Aorta (tissue), 5 donors: ENCODE measurements at regions not wholly inside any gene's neighbourhood (a gene's known extent, or its start where the extent isn't known, plus 50 kb on each side); places are given as distances from the start of the nearest gene placed in this dataset.
A peak's percentile ranks its signal among the peaks of the same experiment; 100 is the strongest.

ENCODE experiments used
- ATAC-seq: fragments of 200-7000 bp; cut with Tn5 transposase; one replicate; pipeline ENCODE4 v1.9.1; 2022; ENCODE audit warnings: moderate library complexity; ENCODE audit not compliant: low FRiP score
- DNase-seq, 2 donors: peaks; one replicate each; pipeline ENCODE4 v3.0.0-alpha.2; 2020
- H3K27ac ChIP-seq, 2 donors: one replicate each; pipeline ENCODE4 v1.5.1; 2013; ENCODE audit warnings: low read length in 2 of 2, mild to moderate bottlenecking in 2 of 2, moderate library complexity in 2 of 2, control low read depth in 1 of 2, inconsistent platforms in 1 of 2, low read depth in 1 of 2
- H3K27me3 ChIP-seq, 2 donors: one replicate each; pipeline ENCODE4 v1.6.1; 2013; ENCODE audit warnings: control low read depth in 1 of 2, low read length in 1 of 2, mild to moderate bottlenecking in 1 of 2, moderate library complexity in 1 of 2; ENCODE audit not compliant: insufficient read depth in 2 of 2, control insufficient read depth in 1 of 2
- H3K36me3 ChIP-seq, 2 donors: one replicate each; pipeline ENCODE4 v1.6.1; 2013; ENCODE audit warnings: control low read depth in 1 of 2, low read length in 1 of 2, mild to moderate bottlenecking in 1 of 2; ENCODE audit not compliant: insufficient read depth in 2 of 2, control insufficient read depth in 1 of 2
- H3K4me1 ChIP-seq, 2 donors: one replicate each; pipeline ENCODE4 v1.6.1; 2013; ENCODE audit warnings: low read length in 2 of 2, control low read depth in 1 of 2, mild to moderate bottlenecking in 1 of 2, moderate library complexity in 1 of 2; ENCODE audit not compliant: insufficient read depth in 2 of 2, control insufficient read depth in 1 of 2
- H3K4me3 ChIP-seq, 2 donors: one replicate each; pipeline ENCODE4 v1.5.1; 2013; ENCODE audit warnings: low read length in 2 of 2, control low read depth in 1 of 2, mild to moderate bottlenecking in 1 of 2
- H3K9me3 ChIP-seq: one replicate; pipeline ENCODE4 v1.6.1; 2013; ENCODE audit warnings: mild to moderate bottlenecking, low read length; ENCODE audit not compliant: control insufficient read depth
- WGBS, 2 donors: extraction: QIAGEN DNeasy Blood & Tissue Kit; methylation state at CpG; one replicate each; pipeline ENCODE4 v1.1.7; 2013; 5-methylcytosine and 5-hydroxymethylcytosine counted together
- intact Hi-C, 2 donors: fragments of 100-400 bp; cut with DNase I; formaldehyde crosslinking; loops; one replicate each; pipeline versions ENCODE4 v1.14.2 to v1.15.0; 2022
- donor health status: healthy with polysubstance abuse.
- donor health status: Bipolar disorder and iron deficiency.
- donor health status: DM: no; HTN: no; CAD: no.
- donor health status: DM: no; HTN: no; CAD: no.
- donor health status: DM: yes; HTN: yes; CAD: no.

DNA sequence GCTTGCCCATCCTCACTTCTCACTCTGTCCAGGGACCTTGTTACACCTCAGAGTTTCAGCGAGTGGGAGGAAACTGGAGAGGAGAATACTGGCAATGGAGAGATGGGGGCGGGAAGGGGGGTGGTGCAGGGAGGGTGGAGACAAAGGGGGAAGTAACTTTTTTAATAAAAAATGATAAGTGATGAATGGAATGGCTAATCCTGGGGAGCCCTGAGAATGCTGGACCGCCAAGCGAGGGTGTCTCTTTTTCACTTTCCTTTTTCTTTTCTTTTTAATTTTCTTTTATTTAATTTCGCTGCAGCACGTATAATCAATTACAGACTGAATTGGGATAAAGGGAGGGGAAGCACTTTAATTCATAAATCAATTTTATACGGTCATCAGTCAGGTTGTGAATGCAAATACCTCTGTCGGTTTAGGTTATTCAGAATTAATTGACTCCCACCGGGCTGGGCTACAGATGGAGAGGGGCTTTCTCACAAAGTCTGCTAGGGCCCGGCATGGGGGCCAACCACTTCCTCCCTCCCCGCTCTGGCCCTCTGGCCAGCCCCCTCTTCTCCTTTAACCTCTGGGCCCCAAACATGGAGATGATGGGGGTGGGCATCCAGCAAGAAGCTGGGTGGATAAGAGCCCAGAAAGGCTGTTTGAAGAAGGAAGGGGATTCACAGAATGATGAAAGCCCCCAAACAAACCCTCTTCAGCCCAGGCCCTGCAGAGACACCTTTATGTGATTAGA is 106.8 kb upstream of the BOC start:
- H3K27ac ChIP-seq: no peak overlapping the region
- no peaks in the 10 kb centered on the region for H3K27me3 ChIP-seq
- peak; percentile 23 for ATAC-seq
- WGBS, 2 donors: 81 to 86% methylated on average over 11 of the region's 11 CpGs
- no peaks in the 10 kb centered on the region for H3K36me3 ChIP-seq
- intact Hi-C loops: no loop called here
- H3K4me1 ChIP-seq: no peaks in the 10 kb centered on the region
- H3K4me3 ChIP-seq: no peak overlapping the region
- DNase-seq: no peak
- H3K9me3 ChIP-seq: no peaks in the 10 kb centered on the region

GRCh38 chr3:113105093-113105449 is 106.3 kb upstream of the BOC start:
- Histone ChIP-seq H3K4me3 (no peak overlapping the region), H3K4me1 (no peaks in the 10 kb centered on the region), H3K27me3 (no peaks in the 10 kb centered on the region), H3K9me3 (no peaks in the 10 kb centered on the region), H3K27ac (no peak overlapping the region), H3K36me3 (no peaks in the 10 kb centered on the region)
- ATAC-seq: peak; percentile 62
- intact Hi-C loops: no loop called here
- 11% methylated on average over 4 of the region's 4 CpGs for WGBS, 2 donors
- DNase-seq: no peak

GRCh38 chr3:113105966-113106660 is 105.2 kb upstream of the BOC start:
- WGBS, 2 donors: 88 to 90% methylated on average over 4 of the region's 4 CpGs
- Histone ChIP-seq H3K4me1 (no peaks in the 10 kb centered on the region), H3K9me3 (no peaks in the 10 kb centered on the region), H3K27ac (no peak overlapping the region), H3K27me3 (no peaks in the 10 kb centered on the region), H3K36me3 (no peaks in the 10 kb centered on the region), H3K4me3 (no peak overlapping the region)
- intact Hi-C loops: no loop called here
- no peak for DNase-seq
- no peak for ATAC-seq

DNA sequence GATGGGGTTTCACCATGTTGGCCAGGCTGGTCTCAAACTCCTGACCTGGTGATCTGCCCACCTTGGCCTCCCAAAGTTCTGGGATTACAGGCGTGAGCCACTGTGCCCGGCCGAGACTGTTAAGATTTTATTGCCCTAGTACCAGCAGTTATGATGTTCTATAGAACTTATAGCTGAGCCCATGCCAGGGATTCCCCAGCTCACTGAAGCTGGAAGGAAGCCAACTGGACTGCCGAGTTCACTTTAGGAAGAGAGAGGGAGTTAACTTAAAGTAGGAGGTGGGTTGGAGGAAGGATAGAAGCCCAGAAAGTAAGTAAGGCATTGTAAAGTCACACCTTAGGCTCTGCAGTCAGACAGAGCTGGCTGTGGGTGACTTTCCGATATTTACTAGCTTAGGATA is 101.1 kb upstream of the BOC start:
- Histone ChIP-seq H3K27ac (no peak overlapping the region), H3K36me3 (no peaks in the 10 kb centered on the region), H3K4me1 (no peaks in the 10 kb centered on the region), H3K27me3 (no peaks in the 10 kb centered on the region), H3K4me3 (no peak overlapping the region), H3K9me3 (no peaks in the 10 kb centered on the region)
- no peak for DNase-seq
- WGBS, 2 donors: 80% methylated on average over 5 of the region's 5 CpGs
- no peak for ATAC-seq
- intact Hi-C loops: no loop called here

GRCh38 chr3:113111011-113111707 is 100.2 kb upstream of the BOC start:
- no peak for ATAC-seq
- intact Hi-C loops: no loop called here
- Histone ChIP-seq H3K9me3 (no peaks in the 10 kb centered on the region), H3K27ac (no peak overlapping the region), H3K4me3 (no peak overlapping the region), H3K4me1 (no peaks in the 10 kb centered on the region), H3K36me3 (no peaks in the 10 kb centered on the region), H3K27me3 (no peaks in the 10 kb centered on the region)
- no peak for DNase-seq
- 79 to 80% methylated on average over 5 of the region's 5 CpGs for WGBS, 2 donors

GRCh38 chr3:113113361-113113760 is 98.0 kb upstream of the BOC start:
- intact Hi-C loops: no loop called here
- no peak for ATAC-seq

DNA sequence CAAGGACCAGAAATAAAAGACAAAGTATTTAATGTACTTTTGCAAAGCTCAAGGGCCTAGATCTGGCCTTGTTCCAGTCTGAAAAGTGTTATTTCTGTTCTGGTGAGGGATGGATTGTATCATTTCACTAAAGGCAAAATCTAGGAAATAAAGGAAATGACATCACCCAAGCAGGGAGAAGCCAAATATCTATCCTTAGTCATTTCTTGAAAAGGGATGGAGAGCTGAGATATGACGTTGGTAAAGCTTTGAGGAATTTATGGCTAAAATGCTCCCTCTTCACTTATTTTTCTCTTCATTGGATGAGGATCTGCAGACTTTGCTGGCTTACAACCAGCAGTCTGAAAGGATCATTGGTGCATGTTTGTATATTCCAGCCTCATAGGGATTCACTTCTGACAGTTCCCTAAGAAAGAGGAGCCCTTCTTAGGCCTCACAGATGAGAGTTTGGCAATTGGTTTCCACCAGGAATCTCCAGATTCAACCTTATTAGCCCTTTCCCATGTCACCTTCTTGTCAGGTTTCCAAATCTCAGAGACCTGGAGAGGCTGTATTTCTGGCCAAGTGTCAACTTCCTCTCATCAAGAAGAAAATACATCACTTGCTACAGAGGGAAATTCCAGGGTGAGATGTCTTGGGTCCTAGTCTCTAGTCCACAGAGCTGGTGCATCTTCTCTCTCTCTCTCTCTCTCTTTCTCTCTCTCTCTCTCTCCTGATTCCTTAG is 93.7 kb upstream of the BOC start:
- intact Hi-C loops: no loop called here
- Histone ChIP-seq H3K9me3 (no peaks in the 10 kb centered on the region), H3K4me3 (no peak overlapping the region), H3K36me3 (no peaks in the 10 kb centered on the region), H3K27me3 (no peaks in the 10 kb centered on the region), H3K4me1 (no peaks in the 10 kb centered on the region), H3K27ac (no peak overlapping the region)
- WGBS, 2 donors: 0 to 1% methylated on average over 1 of the region's 1 CpG
- ATAC-seq (peak; percentile 71), DNase-seq (no peak)

More at GRCh38 chr3:113113361-113113760, 98.0 kb upstream of the BOC start:
- no peak overlapping the region for H3K4me3 ChIP-seq
- H3K9me3 ChIP-seq: no peaks in the 10 kb centered on the region
- DNase-seq: no peak
- no peak overlapping the region for H3K27ac ChIP-seq
- no peaks in the 10 kb centered on the region for H3K36me3 ChIP-seq
- no peaks in the 10 kb centered on the region for H3K27me3 ChIP-seq
- no peaks in the 10 kb centered on the region for H3K4me1 ChIP-seq

GRCh38 chr3:113118336-113118735 is 93.0 kb upstream of the BOC start:
- WGBS, 2 donors: 100% methylated on average over 1 of the region's 1 CpG
- ATAC-seq: peak; percentile 50
- no peak overlapping the region for H3K27ac ChIP-seq

More at GRCh38 chr3:113118336-113118735, 93.0 kb upstream of the BOC start:
- intact Hi-C loops: no loop called here
- Histone ChIP-seq H3K4me3 (no peak overlapping the region), H3K9me3 (no peaks in the 10 kb centered on the region), H3K4me1 (no peaks in the 10 kb centered on the region), H3K27me3 (no peaks in the 10 kb centered on the region), H3K36me3 (no peaks in the 10 kb centered on the region)
- DNase-seq: no peak
